Vagina (tissue), 2 donors: ENCODE measurements at regions not wholly inside any gene's neighbourhood (a gene's known extent, or its start where the extent isn't known, plus 50 kb on each side); places are given as distances from the start of the nearest gene placed in this dataset.

Experiments
- DNase-seq, 2 donors: peaks; one replicate each; pipeline ENCODE4 v3.0.0-alpha.2; 2017; ENCODE audit errors: extremely low spot score in 2 of 2
- H3K27ac ChIP-seq: fragments of 200-600 bp; sonication (generic); one replicate; pipeline ENCODE4 v1.5.1; 2019
- H3K27me3 ChIP-seq: fragments of 200-600 bp; sonication (generic); one replicate; pipeline ENCODE4 v1.5.1; 2019
- H3K36me3 ChIP-seq, 2 donors: fragments of 200-600 bp; sonication (generic); one replicate each; pipeline ENCODE4 v1.5.1; 2017 to 2019
- H3K4me1 ChIP-seq: fragments of 200-600 bp; sonication (generic); one replicate; pipeline ENCODE4 v1.5.1; 2019
- H3K4me3 ChIP-seq, 2 donors: fragments of 200-600 bp; sonication (generic); 1 replicate in 1 of 2; 2 replicates in 1 of 2; pipeline ENCODE4 v1.5.1; 2016 to 2019
- H3K9me3 ChIP-seq: fragments of 200-600 bp; sonication (generic); one replicate; pipeline ENCODE4 v1.5.1; 2019
- POLR2A ChIP-seq, 2 donors: fragments of 450-650 bp; IDR thresholded peaks; one replicate each; pipeline ENCODE4 v1.6.1; 2017; ENCODE audit warnings: antibody characterized with exemption in 2 of 2, mild to moderate bottlenecking in 2 of 2, moderate library complexity in 2 of 2
- POLR2AphosphoS5 ChIP-seq, 2 donors: sonication (generic); formaldehyde crosslinking; IDR thresholded peaks; one replicate each; pipeline ENCODE4 v1.9.0; 2017; ENCODE audit warnings: antibody characterized with exemption in 2 of 2, mild to moderate bottlenecking in 2 of 2, low read depth in 1 of 2; ENCODE audit not compliant: insufficient read depth in 1 of 2
- intact Hi-C: fragments of 100-400 bp; cut with DNase I; formaldehyde crosslinking; loops from one replicate; pipeline ENCODE4 v1.15.1; 2023
- TF ChIP-seq, protein P1 (sequence below), 3 experiments: fragments of 450-650 bp in 2 of 3; fragments of 200-600 bp in 1 of 3; sonication (generic) in 1 of 3; IDR thresholded peaks; one replicate each; pipeline ENCODE4 v1.5.1; 2017 to 2019; ENCODE audit warnings: antibody characterized with exemption in 3 of 3, mild to moderate bottlenecking in 2 of 3, moderate library complexity in 2 of 3

DNA sequence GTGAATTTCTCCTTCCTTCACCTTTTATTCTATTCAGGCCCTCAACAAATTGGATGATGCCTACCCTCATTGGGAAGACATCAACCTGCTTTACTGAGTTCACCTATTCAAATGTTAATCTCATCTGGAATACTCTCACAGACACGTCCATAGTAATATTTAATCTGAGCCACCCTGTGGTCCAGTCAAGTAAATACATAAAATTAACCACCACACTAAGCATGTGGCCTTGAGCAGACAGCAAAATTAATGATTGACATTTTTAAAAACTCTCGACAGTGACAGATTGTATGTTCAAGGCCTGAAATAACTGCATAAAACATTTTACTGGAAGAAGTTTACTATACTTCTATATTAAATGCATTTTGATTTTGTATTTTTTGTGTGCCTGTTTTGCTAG is 540.6 kb upstream of the GCFC2 start:
- H3K27ac ChIP-seq = no peak overlapping the region
- no peaks in the 10 kb centered on the region for H3K36me3 ChIP-seq
- no peak for TF ChIP-seq POLR2A (IDR thresholded peaks at IDR 0.05)
- TF ChIP-seq POLR2AphosphoS5 (IDR thresholded peaks at IDR 0.05; ENCODE audit: insufficient read depth in 1 of 2, low read depth in 1 of 2) = no peak
- TF ChIP-seq, protein P1, sequence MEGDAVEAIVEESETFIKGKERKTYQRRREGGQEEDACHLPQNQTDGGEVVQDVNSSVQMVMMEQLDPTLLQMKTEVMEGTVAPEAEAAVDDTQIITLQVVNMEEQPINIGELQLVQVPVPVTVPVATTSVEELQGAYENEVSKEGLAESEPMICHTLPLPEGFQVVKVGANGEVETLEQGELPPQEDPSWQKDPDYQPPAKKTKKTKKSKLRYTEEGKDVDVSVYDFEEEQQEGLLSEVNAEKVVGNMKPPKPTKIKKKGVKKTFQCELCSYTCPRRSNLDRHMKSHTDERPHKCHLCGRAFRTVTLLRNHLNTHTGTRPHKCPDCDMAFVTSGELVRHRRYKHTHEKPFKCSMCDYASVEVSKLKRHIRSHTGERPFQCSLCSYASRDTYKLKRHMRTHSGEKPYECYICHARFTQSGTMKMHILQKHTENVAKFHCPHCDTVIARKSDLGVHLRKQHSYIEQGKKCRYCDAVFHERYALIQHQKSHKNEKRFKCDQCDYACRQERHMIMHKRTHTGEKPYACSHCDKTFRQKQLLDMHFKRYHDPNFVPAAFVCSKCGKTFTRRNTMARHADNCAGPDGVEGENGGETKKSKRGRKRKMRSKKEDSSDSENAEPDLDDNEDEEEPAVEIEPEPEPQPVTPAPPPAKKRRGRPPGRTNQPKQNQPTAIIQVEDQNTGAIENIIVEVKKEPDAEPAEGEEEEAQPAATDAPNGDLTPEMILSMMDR (IDR thresholded peaks at IDR 0.05) = no peak
- no peaks in the 10 kb centered on the region for H3K9me3 ChIP-seq
- no peaks in the 10 kb centered on the region for H3K27me3 ChIP-seq
- no peak for DNase-seq
- intact Hi-C loops = no loop called here
- no peak overlapping the region for H3K4me3 ChIP-seq
- no peaks in the 10 kb centered on the region for H3K4me1 ChIP-seq

DNA sequence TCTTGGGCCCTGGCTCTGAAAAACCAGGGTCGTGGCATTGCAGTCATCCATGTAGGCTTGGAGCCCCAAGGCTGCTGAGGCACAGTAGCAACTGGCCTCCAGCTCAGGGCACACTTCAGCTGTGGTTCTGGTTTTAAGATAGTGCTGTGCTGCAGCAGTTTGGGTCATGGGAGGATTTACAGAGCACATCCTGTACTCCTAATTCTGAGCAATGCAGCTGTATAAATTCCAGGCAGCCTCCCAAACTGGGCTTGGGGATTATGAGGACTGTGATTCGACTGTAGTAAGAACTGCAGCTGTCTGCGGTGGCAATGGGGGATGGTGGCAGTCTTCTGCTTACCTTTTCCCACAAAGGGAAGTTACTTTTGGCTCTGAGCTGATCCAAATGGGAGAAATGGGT is 536.3 kb upstream of the GCFC2 start:
- Histone ChIP-seq H3K27me3 (no peaks in the 10 kb centered on the region), H3K4me1 (no peaks in the 10 kb centered on the region), H3K9me3 (no peaks in the 10 kb centered on the region), H3K36me3 (no peaks in the 10 kb centered on the region), H3K27ac (no peak overlapping the region), H3K4me3 (no peak overlapping the region)
- DNase-seq = no peak
- intact Hi-C loops = no loop called here
- TF ChIP-seq POLR2AphosphoS5 (IDR thresholded peaks at IDR 0.05; ENCODE audit: insufficient read depth in 1 of 2, low read depth in 1 of 2) (no peak), POLR2A (IDR thresholded peaks at IDR 0.05) (no peak)
- TF ChIP-seq, protein P1 (IDR thresholded peaks at IDR 0.05) = no peak

DNA sequence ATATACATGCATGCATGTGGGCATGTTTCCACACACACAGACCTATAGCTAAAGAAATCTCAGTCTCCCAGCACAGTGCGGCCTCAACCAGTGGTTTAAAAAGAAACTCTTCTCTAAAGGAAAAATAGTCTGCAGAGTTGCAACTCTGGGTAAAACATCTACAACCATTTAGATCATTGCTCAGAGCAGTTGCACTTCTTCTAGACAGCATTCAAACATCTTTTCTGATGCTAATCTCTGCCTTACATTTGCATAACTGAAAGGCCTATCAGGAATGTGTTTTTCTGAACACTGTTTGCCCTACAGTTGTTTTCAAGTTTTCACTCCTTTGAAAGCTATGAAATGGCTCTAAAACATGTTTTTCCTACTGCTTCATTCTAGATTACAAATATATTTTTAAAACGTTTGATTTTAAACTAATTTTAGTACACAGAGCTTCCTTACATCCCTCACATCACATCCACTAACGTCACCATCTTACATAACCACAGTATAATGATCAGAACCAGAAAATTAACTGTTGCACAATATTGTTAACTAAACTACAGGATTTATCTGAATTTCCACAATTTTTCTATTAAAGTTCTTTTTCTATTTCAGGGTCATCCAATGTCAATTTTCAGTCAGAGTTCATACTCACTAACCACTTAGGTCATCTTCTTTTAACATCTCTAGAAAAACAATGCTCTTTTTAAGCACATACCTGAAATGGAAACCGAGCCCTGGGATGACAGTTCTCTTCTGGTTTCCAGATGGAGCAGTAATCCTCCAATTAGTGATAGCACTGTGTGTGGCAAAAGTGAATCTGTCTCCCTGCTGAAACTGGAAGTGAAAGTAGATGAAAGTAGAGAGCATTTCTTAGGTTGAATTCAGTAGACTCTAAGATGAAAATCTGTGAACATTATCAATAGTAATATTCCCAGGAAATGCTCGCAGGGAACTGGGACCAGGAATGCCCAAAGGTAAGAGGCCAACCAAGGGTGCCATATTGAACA is 501.6 kb upstream of the GCFC2 start:
- Histone ChIP-seq H3K4me3 (no peak overlapping the region), H3K27ac (no peak overlapping the region), H3K9me3 (no peaks in the 10 kb centered on the region), H3K4me1 (no peaks in the 10 kb centered on the region), H3K36me3 (no peaks in the 10 kb centered on the region), H3K27me3 (no peaks in the 10 kb centered on the region)
- intact Hi-C loops = no loop called here
- DNase-seq = no peak
- TF ChIP-seq, protein P1 (IDR thresholded peaks at IDR 0.05) = no peak
- TF ChIP-seq POLR2A (IDR thresholded peaks at IDR 0.05) = no peak
- TF ChIP-seq POLR2AphosphoS5 (IDR thresholded peaks at IDR 0.05; ENCODE audit: insufficient read depth in 1 of 2, low read depth in 1 of 2) = no peak

DNA sequence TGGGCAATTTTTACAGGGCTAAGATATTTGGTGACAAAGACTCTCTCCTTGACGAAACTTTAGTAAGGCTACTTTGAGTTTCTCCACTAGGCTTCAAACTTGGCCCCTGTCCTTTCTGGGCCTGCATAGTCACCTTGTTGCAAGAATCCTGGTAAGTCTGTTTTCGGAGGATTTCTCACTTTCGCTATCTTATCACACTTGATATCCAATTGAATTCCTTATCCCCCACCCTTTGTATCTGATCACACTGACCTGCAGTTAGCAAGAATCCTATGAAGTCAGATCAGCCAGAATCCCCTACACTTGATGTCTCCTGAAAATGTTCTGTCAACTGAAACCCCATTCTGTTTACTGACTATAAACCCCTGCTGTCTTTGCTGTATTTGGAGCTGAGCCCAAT is 499.8 kb upstream of the GCFC2 start:
- Histone ChIP-seq H3K27ac (no peak overlapping the region), H3K4me1 (no peaks in the 10 kb centered on the region), H3K36me3 (no peaks in the 10 kb centered on the region), H3K27me3 (no peaks in the 10 kb centered on the region), H3K4me3 (no peak overlapping the region), H3K9me3 (no peaks in the 10 kb centered on the region)
- DNase-seq = no peak
- intact Hi-C loops = no loop called here
- TF ChIP-seq, protein P1 (IDR thresholded peaks at IDR 0.05) = no peak
- TF ChIP-seq POLR2A (IDR thresholded peaks at IDR 0.05) = no peak
- TF ChIP-seq POLR2AphosphoS5 (IDR thresholded peaks at IDR 0.05; ENCODE audit: insufficient read depth in 1 of 2, low read depth in 1 of 2) = no peak

DNA sequence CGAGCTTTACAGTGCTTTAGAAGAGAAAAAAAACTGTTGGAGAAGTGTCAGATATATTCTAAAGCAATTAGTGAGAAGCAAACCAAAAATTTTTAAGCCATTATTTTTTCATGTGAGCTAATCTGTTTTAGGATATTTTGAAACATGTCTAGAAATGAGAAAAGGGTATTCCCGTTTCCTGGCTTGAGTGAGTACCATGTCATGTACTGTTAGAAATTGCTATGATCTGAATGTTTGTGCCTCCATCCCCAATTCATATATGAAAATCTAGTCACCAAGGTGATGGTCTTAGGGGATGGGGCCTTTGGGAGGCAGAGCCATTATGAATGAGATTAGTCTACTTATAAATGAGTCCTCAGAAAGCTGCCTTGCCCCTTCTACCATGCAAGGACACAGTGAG is 493.3 kb upstream of the GCFC2 start:
- Histone ChIP-seq H3K9me3 (no peaks in the 10 kb centered on the region), H3K36me3 (no peaks in the 10 kb centered on the region), H3K27me3 (no peaks in the 10 kb centered on the region), H3K4me1 (no peaks in the 10 kb centered on the region), H3K4me3 (no peak overlapping the region), H3K27ac (no peak overlapping the region)
- DNase-seq = no peak
- TF ChIP-seq, protein P1 (IDR thresholded peaks at IDR 0.05) = no peak
- no peak for TF ChIP-seq POLR2A (IDR thresholded peaks at IDR 0.05)
- TF ChIP-seq POLR2AphosphoS5 (IDR thresholded peaks at IDR 0.05; ENCODE audit: insufficient read depth in 1 of 2, low read depth in 1 of 2) = no peak
- intact Hi-C loops = no loop called here
